ENCODE measurements at regions not wholly inside any gene's neighbourhood (a gene's known extent, or its start where the extent isn't known, plus 50 kb on each side); places are given as distances from the start of the nearest gene placed in this dataset.

- no peak for DNase-seq
Observed at GRCh38 chr10:30256084-30256483, 93.0 kb downstream of the MTPAP start.

- no peak for DNase-seq
Observed at GRCh38 chr10:30254926-30255325, 94.2 kb downstream of the MTPAP start.

GRCh38 chr10:30248728-30249127, 100.3 kb downstream of the MTPAP start:
- DNase-seq = no peak

- DNase-seq = no peak
Observed at GRCh38 chr10:30247704-30248103, 101.4 kb downstream of the MTPAP start.

- DNase-seq = no peak
Observed at GRCh38 chr10:30241422-30242110, 107.5 kb downstream of the MTPAP start.

- DNase-seq = no peak
Observed at GRCh38 chr10:30238836-30239235, 110.2 kb downstream of the MTPAP start.

GRCh38 chr10:30233186-30233959, 115.7 kb downstream of the MTPAP start:
- no peak for DNase-seq

- DNase-seq = no peak
Observed at GRCh38 chr10:30231709-30232108, 117.4 kb downstream of the MTPAP start.

- DNase-seq = no peak
Observed at GRCh38 chr10:30231071-30231652, 117.9 kb downstream of the MTPAP start.

- DNase-seq = no peak
Observed at GRCh38 chr10:30229536-30229935, 119.5 kb downstream of the MTPAP start.

GRCh38 chr10:30228417-30229036, 120.6 kb downstream of the MTPAP start:
- DNase-seq = no peak

- no peak for DNase-seq
Observed at GRCh38 chr10:30227481-30227880, 121.6 kb downstream of the MTPAP start.

- DNase-seq = no peak
Observed at GRCh38 chr10:30219971-30220751, 128.9 kb downstream of the MTPAP start.

GRCh38 chr10:30216821-30217220, 132.3 kb downstream of the MTPAP start:
- DNase-seq = no peak

- DNase-seq = no peak
Observed at GRCh38 chr10:30215623-30216022, 133.5 kb downstream of the MTPAP start.

GRCh38 chr10:30215141-30215540, 133.9 kb downstream of the MTPAP start:
- DNase-seq = no peak

GRCh38 chr10:30210296-30210695, 138.8 kb downstream of the MTPAP start:
- no peak for DNase-seq

- DNase-seq = no peak
Observed at GRCh38 chr10:30208330-30208729, 140.7 kb downstream of the MTPAP start.

- no peak for DNase-seq
Observed at GRCh38 chr10:30207485-30208052, 141.5 kb downstream of the MTPAP start.

- no peak for DNase-seq
Observed at GRCh38 chr10:30200017-30200415, 140.6 kb upstream of the JCAD start.

- no peak for DNase-seq
Observed at GRCh38 chr10:30199376-30200016, 140.1 kb upstream of the JCAD start.

- DNase-seq = no peak
Observed at GRCh38 chr10:30197186-30197585, 137.8 kb upstream of the JCAD start.
